ENCODE measurements at regions not wholly inside any gene's neighbourhood (a gene's known extent, or its start where the extent isn't known, plus 50 kb on each side); places are given as distances from the start of the nearest gene placed in this dataset.

DNA sequence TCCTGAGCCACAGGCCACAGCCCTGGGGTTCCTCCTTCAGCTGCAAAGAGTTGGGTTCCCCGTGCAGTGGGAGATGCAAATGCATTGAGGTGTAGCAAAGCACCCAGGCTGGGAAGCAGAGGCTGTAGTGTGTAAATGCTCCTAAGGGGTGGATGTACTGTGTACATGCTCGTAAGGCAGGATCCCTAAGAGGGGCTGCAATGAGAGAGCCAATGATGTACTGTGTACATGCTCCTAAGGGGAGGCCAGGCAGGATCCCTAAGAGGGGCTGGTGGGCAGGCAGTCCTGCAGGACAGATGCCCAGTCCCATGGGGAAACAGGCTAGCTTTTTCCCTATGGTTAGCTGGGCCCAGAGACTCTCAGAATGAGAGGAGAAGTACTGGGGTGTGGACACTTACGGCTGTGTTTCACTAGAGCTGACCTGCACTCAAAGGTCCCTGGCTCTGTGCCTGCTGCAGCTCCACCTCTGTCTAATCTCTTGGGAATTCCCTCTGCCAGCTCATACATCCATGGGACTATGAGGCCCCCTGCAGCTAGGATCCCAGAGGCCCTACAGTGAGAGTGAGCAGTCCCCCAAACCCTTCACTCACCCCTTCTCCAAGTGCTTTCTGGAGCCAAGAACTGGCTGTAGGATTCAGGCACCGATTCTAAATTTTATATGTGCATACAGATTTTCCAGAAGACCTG lies 261.9 kb upstream of the LUZP2 start:
- Mint-ChIP-seq H3K27me3 (ENCODE audit: low read depth, unreplicated experiment) (no peaks in the 10 kb centered on the region), H3K27ac (ENCODE audit: unreplicated experiment) (no peak overlapping the region), H3K4me3 (ENCODE audit: unreplicated experiment) (no peak overlapping the region), H3K36me3 (ENCODE audit: low read depth, unreplicated experiment) (no peaks in the 10 kb centered on the region), H3K4me1 (ENCODE audit: low read depth, unreplicated experiment) (peaks cover 18% of the 10 kb centered on the region), H3K9me3 (ENCODE audit: unreplicated experiment) (peaks cover under 1% of the 10 kb centered on the region)
- no peak overlapping the region for H3K27ac ChIP-seq (ENCODE audit: low read depth, low read length)
- no peaks in the 10 kb centered on the region for H3K27me3 ChIP-seq (ENCODE audit: insufficient read depth, low read length)
- no peak overlapping the region for H3K4me2 ChIP-seq (ENCODE audit: low read length)
- H3K9me3 ChIP-seq (ENCODE audit: insufficient read depth, low read depth, low read length) = no peaks in the 10 kb centered on the region
- H4K20me1 ChIP-seq (ENCODE audit: insufficient read depth, low read length) = no peaks in the 10 kb centered on the region
- H3K4me1 ChIP-seq (ENCODE audit: insufficient read depth, low read length) = peaks cover 5% of the 10 kb centered on the region
- no peak overlapping the region for H3K9ac ChIP-seq (ENCODE audit: low read length)
- H3K4me3 ChIP-seq (ENCODE audit: insufficient read depth, low read depth, low read length) = no peak overlapping the region
- H2AFZ ChIP-seq (ENCODE audit: low read depth, low read length) = no peak overlapping the region
- peak; percentile 42 for DNase-seq (ENCODE audit: low read depth)
- no peaks in the 10 kb centered on the region for H3K36me3 ChIP-seq (ENCODE audit: insufficient read depth, low read length)
- TF ChIP-seq, protein P1, sequence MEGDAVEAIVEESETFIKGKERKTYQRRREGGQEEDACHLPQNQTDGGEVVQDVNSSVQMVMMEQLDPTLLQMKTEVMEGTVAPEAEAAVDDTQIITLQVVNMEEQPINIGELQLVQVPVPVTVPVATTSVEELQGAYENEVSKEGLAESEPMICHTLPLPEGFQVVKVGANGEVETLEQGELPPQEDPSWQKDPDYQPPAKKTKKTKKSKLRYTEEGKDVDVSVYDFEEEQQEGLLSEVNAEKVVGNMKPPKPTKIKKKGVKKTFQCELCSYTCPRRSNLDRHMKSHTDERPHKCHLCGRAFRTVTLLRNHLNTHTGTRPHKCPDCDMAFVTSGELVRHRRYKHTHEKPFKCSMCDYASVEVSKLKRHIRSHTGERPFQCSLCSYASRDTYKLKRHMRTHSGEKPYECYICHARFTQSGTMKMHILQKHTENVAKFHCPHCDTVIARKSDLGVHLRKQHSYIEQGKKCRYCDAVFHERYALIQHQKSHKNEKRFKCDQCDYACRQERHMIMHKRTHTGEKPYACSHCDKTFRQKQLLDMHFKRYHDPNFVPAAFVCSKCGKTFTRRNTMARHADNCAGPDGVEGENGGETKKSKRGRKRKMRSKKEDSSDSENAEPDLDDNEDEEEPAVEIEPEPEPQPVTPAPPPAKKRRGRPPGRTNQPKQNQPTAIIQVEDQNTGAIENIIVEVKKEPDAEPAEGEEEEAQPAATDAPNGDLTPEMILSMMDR (IDR thresholded peaks at IDR 0.05; ENCODE audit: insufficient read depth, low read depth, low read length) = no peak
- TF ChIP-seq EZH2 (IDR thresholded peaks at IDR 0.05; ENCODE audit: insufficient read depth, low read length) = no peak
- no peaks in the 10 kb centered on the region for H3K79me2 ChIP-seq (ENCODE audit: insufficient read depth, low read length)
- FAIRE-seq = no peak

DNA sequence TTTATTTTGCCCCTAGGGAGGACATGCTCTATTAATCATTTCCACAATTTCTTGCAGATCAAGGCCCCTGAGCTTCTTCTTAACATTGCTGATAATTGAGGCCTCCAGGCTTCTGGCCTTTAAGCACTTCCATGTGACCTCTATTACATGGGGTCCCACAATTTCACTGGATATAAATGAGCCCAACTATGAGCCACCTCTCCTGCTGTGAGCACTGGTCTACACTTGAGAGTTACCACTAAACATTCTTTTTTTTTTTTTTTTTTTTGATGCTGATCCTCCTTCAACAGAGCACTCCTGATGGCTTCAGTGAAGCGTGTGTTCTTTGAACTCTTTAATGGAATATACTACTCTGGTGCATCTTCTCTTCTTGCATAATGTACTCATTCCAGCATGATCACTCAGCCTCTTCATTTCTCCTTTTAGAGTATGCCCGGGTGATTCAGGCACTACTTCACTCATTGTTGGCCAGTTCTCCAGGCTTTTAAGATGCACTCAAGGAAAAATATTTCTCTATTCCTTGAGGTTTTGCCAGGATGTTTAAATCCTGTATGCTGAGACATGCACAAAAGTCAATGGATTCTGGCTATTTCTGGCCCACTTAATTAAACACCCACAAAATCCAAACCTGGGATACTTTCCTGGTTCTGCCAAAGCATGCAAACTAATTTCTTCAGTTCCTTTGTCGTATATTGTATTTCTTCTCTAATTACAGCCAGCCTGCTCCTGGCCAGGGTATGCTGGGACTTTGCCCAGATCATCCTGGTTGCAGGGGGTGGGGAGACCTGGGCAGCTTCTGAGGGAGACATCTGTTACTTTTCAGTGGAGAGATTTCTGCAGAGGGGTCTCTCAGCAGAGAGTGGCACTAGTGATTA lies 257.8 kb upstream of the LUZP2 start:
- Histone ChIP-seq H4K20me1 (ENCODE audit: insufficient read depth, low read length) (no peaks in the 10 kb centered on the region), H3K4me3 (ENCODE audit: insufficient read depth, low read depth, low read length) (no peak overlapping the region), H3K79me2 (ENCODE audit: insufficient read depth, low read length) (no peaks in the 10 kb centered on the region), H3K36me3 (ENCODE audit: insufficient read depth, low read length) (no peaks in the 10 kb centered on the region), H3K4me2 (ENCODE audit: low read length) (peak overlapping the region; percentile 31), H3K27me3 (ENCODE audit: insufficient read depth, low read length) (no peaks in the 10 kb centered on the region), H3K27ac (ENCODE audit: low read depth, low read length) (peak overlapping the region; percentile 8), H2AFZ (ENCODE audit: low read depth, low read length) (no peak overlapping the region), H3K4me1 (ENCODE audit: insufficient read depth, low read length) (peaks cover 5% of the 10 kb centered on the region), H3K9me3 (ENCODE audit: insufficient read depth, low read depth, low read length) (no peaks in the 10 kb centered on the region), H3K9ac (ENCODE audit: low read length) (no peak overlapping the region)
- Mint-ChIP-seq H3K27ac (ENCODE audit: unreplicated experiment) (no peak overlapping the region), H3K4me1 (ENCODE audit: low read depth, unreplicated experiment) (peaks cover 10% of the 10 kb centered on the region), H3K9me3 (ENCODE audit: unreplicated experiment) (peaks cover 3% of the 10 kb centered on the region), H3K36me3 (ENCODE audit: low read depth, unreplicated experiment) (no peaks in the 10 kb centered on the region), H3K27me3 (ENCODE audit: low read depth, unreplicated experiment) (no peaks in the 10 kb centered on the region), H3K4me3 (ENCODE audit: unreplicated experiment) (no peak overlapping the region)
- TF ChIP-seq, protein P1 (IDR thresholded peaks at IDR 0.05; ENCODE audit: insufficient read depth, low read depth, low read length) = no peak
- TF ChIP-seq EZH2 (IDR thresholded peaks at IDR 0.05; ENCODE audit: insufficient read depth, low read length) = no peak
- DNase-seq (ENCODE audit: low read depth) (peak; percentile 90), FAIRE-seq (peak; percentile 13)
